Nephron progenitor cell (in vitro differentiated cells): ENCODE measurements at regions not wholly inside any gene's neighbourhood (a gene's known extent, or its start where the extent isn't known, plus 50 kb on each side); places are given as distances from the start of the nearest gene placed in this dataset.

Experiments
- DNase-seq: peaks from one replicate; pipeline ENCODE4 v3.0.0; 2021
- H3K27ac Mint-ChIP-seq: 2 replicates; pipeline ENCODE4 v1.8.0; 2021; ENCODE audit warnings: mild to moderate bottlenecking, moderate library complexity, mixed read lengths
- H3K27me3 Mint-ChIP-seq: 2 replicates; pipeline ENCODE4 v1.8.0; 2021; ENCODE audit warnings: mild to moderate bottlenecking, low read depth, mixed read lengths; ENCODE audit not compliant: poor library complexity
- H3K36me3 Mint-ChIP-seq: 2 replicates; pipeline ENCODE4 v1.8.0; 2021; ENCODE audit warnings: low read depth, mixed read lengths
- H3K4me1 Mint-ChIP-seq: 2 replicates; pipeline ENCODE4 v1.8.0; 2021; ENCODE audit warnings: mixed read lengths
- H3K4me3 Mint-ChIP-seq: 2 replicates; pipeline ENCODE4 v1.8.0; 2021; ENCODE audit warnings: mild to moderate bottlenecking, moderate library complexity, mixed read lengths
- H3K9me3 Mint-ChIP-seq: 2 replicates; pipeline ENCODE4 v1.8.0; 2021; ENCODE audit warnings: mild to moderate bottlenecking, moderate library complexity, mixed read lengths
- TF ChIP-seq, protein P1 (sequence below): fragments of 200-600 bp; sonication (generic); IDR thresholded peaks from 2 replicates; pipeline ENCODE4 v1.5.0; 2021; ENCODE audit warnings: antibody characterized with exemption

GRCh38 chr2:145914716-145915115 is 1394.8 kb upstream of the ZEB2 start:
- no peak for DNase-seq
- TF ChIP-seq, protein P1, sequence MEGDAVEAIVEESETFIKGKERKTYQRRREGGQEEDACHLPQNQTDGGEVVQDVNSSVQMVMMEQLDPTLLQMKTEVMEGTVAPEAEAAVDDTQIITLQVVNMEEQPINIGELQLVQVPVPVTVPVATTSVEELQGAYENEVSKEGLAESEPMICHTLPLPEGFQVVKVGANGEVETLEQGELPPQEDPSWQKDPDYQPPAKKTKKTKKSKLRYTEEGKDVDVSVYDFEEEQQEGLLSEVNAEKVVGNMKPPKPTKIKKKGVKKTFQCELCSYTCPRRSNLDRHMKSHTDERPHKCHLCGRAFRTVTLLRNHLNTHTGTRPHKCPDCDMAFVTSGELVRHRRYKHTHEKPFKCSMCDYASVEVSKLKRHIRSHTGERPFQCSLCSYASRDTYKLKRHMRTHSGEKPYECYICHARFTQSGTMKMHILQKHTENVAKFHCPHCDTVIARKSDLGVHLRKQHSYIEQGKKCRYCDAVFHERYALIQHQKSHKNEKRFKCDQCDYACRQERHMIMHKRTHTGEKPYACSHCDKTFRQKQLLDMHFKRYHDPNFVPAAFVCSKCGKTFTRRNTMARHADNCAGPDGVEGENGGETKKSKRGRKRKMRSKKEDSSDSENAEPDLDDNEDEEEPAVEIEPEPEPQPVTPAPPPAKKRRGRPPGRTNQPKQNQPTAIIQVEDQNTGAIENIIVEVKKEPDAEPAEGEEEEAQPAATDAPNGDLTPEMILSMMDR: no peak
- Mint-ChIP-seq H3K4me1 (no peaks in the 10 kb centered on the region), H3K27ac (peak overlapping the region; percentile 69), H3K27me3 (no peaks in the 10 kb centered on the region), H3K36me3 (no peaks in the 10 kb centered on the region), H3K4me3 (no peak overlapping the region), H3K9me3 (no peaks in the 10 kb centered on the region)

GRCh38 chr2:145910416-145910815 is 1390.5 kb upstream of the ZEB2 start:
- Mint-ChIP-seq H3K27ac (no peak overlapping the region), H3K27me3 (no peaks in the 10 kb centered on the region), H3K4me3 (no peak overlapping the region), H3K36me3 (no peaks in the 10 kb centered on the region), H3K4me1 (no peaks in the 10 kb centered on the region), H3K9me3 (no peaks in the 10 kb centered on the region)
- DNase-seq: no peak
- TF ChIP-seq, protein P1: no peak

GRCh38 chr2:145909766-145910165 is 1389.8 kb upstream of the ZEB2 start:
- H3K27ac Mint-ChIP-seq: no peak overlapping the region
- H3K27me3 Mint-ChIP-seq: no peaks in the 10 kb centered on the region
- H3K9me3 Mint-ChIP-seq: no peaks in the 10 kb centered on the region
- no peaks in the 10 kb centered on the region for H3K36me3 Mint-ChIP-seq
- no peaks in the 10 kb centered on the region for H3K4me1 Mint-ChIP-seq
- no peak overlapping the region for H3K4me3 Mint-ChIP-seq
- TF ChIP-seq, protein P1: no peak
- DNase-seq: no peak

DNA sequence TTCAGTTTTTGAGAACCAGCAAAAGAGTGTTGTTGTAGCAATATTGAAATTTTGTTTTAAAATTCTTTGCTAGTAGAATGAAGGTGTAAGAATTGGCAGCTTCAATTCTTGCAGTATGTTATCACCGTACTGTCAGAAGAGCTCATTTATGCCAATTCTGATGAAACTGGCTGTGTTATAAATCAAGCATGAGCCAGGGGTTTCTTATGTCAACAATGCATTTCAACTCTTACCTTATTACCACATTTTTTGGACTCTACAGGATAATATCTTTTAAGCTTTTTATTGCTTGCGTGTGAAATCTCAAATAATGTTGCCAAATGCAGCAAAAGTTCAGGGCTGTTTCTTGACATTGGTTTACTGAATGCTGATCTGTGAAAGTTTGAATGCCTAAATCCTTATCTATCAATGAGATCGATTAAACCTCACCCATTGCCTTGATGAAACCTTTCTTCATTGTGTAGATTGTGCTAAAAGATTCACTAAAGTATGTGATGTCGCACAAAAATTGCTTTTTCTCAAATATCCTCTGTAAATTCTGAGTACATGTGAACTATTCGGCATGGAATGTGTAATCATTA is 1389.3 kb upstream of the ZEB2 start:
- H3K27ac Mint-ChIP-seq: no peak overlapping the region
- TF ChIP-seq, protein P1: no peak
- no peak overlapping the region for H3K4me3 Mint-ChIP-seq
- H3K27me3 Mint-ChIP-seq: no peaks in the 10 kb centered on the region
- no peaks in the 10 kb centered on the region for H3K9me3 Mint-ChIP-seq
- no peaks in the 10 kb centered on the region for H3K36me3 Mint-ChIP-seq
- DNase-seq: no peak
- no peaks in the 10 kb centered on the region for H3K4me1 Mint-ChIP-seq

GRCh38 chr2:145906354-145906753 is 1386.4 kb upstream of the ZEB2 start:
- H3K4me3 Mint-ChIP-seq: no peak overlapping the region
- H3K4me1 Mint-ChIP-seq: no peaks in the 10 kb centered on the region
- no peak for DNase-seq
- H3K9me3 Mint-ChIP-seq: peaks cover 9% of the 10 kb centered on the region
- no peak overlapping the region for H3K27ac Mint-ChIP-seq
- TF ChIP-seq, protein P1: no peak
- no peaks in the 10 kb centered on the region for H3K36me3 Mint-ChIP-seq
- no peaks in the 10 kb centered on the region for H3K27me3 Mint-ChIP-seq

- no peak for DNase-seq
- H3K4me1 Mint-ChIP-seq: no peaks in the 10 kb centered on the region
- H3K27ac Mint-ChIP-seq: no peak overlapping the region
- H3K4me3 Mint-ChIP-seq: no peak overlapping the region
- peaks cover 10% of the 10 kb centered on the region for H3K9me3 Mint-ChIP-seq
- no peaks in the 10 kb centered on the region for H3K36me3 Mint-ChIP-seq
- no peaks in the 10 kb centered on the region for H3K27me3 Mint-ChIP-seq
- TF ChIP-seq, protein P1: no peak
Observed at GRCh38 chr2:145905371-145905770, 1385.5 kb upstream of the ZEB2 start.
